PC-9 (cell line): ENCODE measurements at regions not wholly inside any gene's neighbourhood (a gene's known extent, or its start where the extent isn't known, plus 50 kb on each side); places are given as distances from the start of the nearest gene placed in this dataset.

Experiments
- BruUV-seq: library from RNA; stranded (reverse); fragments of 400-500 nt; replicated peaks from 2 replicates; lab custom pipeline; 2021; lab: Mats Ljungman, UMichigan
- CTCF ChIA-PET: fragments of 300-600 bp; sonication (Branson Sonifier 250); formaldehyde crosslinking; loops from one replicate; lab custom pipeline; 2022; ENCODE audit warnings: antibody characterized with exemption; lab: Charles Lee
- POLR2A ChIA-PET: fragments of 300-600 bp; sonication (Branson Sonifier 250); formaldehyde crosslinking; loops from one replicate; lab custom pipeline; 2022; ENCODE audit warnings: antibody characterized with exemption; ENCODE audit not compliant: unreplicated experiment; lab: Charles Lee
- DNase-seq, 2 experiments: peaks; one replicate each; pipeline versions ENCODE4 v3.0.0 to v3.0.0-alpha.2; 2015 to 2022; ENCODE audit warnings: mixed read lengths in 1 of 2
- H2AFZ ChIP-seq: fragments of 200-600 bp; sonication (generic); 2 replicates; pipeline ENCODE4 v1.8.1; 2017; ENCODE audit warnings: antibody characterized with exemption
- H3F3A ChIP-seq: fragments of 200-600 bp; sonication (generic); 2 replicates; pipeline ENCODE4 v1.8.1; 2017; ENCODE audit warnings: antibody characterized with exemption, mild to moderate bottlenecking, low read depth; ENCODE audit not compliant: insufficient read depth
- H3K27ac ChIP-seq: fragments of 200-600 bp; sonication (generic); 2 replicates; pipeline ENCODE4 v1.6.1; 2016; ENCODE audit warnings: mixed run types
- H3K27me3 ChIP-seq: fragments of 200-600 bp; sonication (generic); 2 replicates; pipeline ENCODE4 v1.6.1; 2016; ENCODE audit warnings: low read depth, mixed run types; ENCODE audit not compliant: insufficient read depth
- H3K36me3 ChIP-seq: fragments of 200-600 bp; sonication (generic); 2 replicates; pipeline ENCODE4 v1.6.1; 2016; ENCODE audit warnings: low read depth, mixed run types
- H3K4me1 ChIP-seq: fragments of 200-600 bp; sonication (generic); replicated peaks from 2 replicates; pipeline ENCODE4 v1.6.1; 2016; ENCODE audit warnings: mixed run types; ENCODE audit not compliant: insufficient read depth
- H3K4me2 ChIP-seq: fragments of 200-600 bp; sonication (generic); 2 replicates; pipeline ENCODE4 v1.6.1; 2017; ENCODE audit warnings: mixed run types
- H3K4me3 ChIP-seq: fragments of 200-600 bp; sonication (generic); 2 replicates; pipeline ENCODE4 v1.6.1; 2016; ENCODE audit warnings: mixed run types
- H3K79me2 ChIP-seq: fragments of 200-600 bp; sonication (generic); 2 replicates; pipeline ENCODE4 v1.6.1; 2017; ENCODE audit warnings: low read depth, mixed run types
- H3K9me2 ChIP-seq: fragments of 200-600 bp; sonication (generic); 2 replicates; pipeline ENCODE4 v1.8.1; 2017; ENCODE audit warnings: mild to moderate bottlenecking; ENCODE audit not compliant: insufficient read depth
- H3K9me3 ChIP-seq: fragments of 200-600 bp; sonication (generic); 2 replicates; pipeline ENCODE4 v1.8.1; 2016; ENCODE audit warnings: low read depth; ENCODE audit not compliant: insufficient read depth
- H4K20me1 ChIP-seq: fragments of 200-600 bp; sonication (generic); 2 replicates; pipeline ENCODE4 v1.8.1; 2017; ENCODE audit not compliant: insufficient read depth
- EZH2 ChIP-seq: fragments of 200-600 bp; sonication (generic); IDR thresholded peaks from 2 replicates; pipeline ENCODE4 v1.8.0; 2017; ENCODE audit warnings: antibody characterized with exemption, low read depth
- intact Hi-C: fragments of 100-400 bp; cut with micrococcal nuclease; formaldehyde crosslinking; loops from one replicate; pipeline ENCODE4 v1.10.0; 2022; ENCODE audit not compliant: unreplicated experiment
- TF ChIP-seq, protein P1 (sequence below): fragments of 200-600 bp; sonication (generic); conservative IDR thresholded peaks from 2 replicates; pipeline ENCODE4 v1.6.1; 2017; ENCODE audit warnings: mixed run types, antibody characterized with exemption, mild to moderate bottlenecking, moderate library complexity

DNA sequence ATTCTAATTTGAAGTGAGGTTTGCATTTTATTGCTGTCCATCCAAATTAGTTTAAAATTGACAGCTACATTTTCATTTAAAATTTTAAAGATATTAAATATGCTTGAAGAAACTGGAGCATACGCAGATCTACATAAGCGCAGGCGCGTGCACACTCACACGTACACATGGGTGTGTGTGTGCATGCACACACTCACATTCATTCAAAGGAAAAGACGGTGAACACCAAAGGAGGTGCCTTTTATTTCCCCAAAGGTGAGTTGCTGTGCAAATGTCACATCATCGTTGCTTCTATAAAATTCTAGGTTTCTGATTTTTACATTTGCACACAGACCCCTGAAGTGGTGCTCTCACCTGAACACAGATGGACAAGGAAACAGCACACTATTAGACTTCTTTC lies 194.2 kb downstream of the GRB14 start:
- Histone ChIP-seq H3K4me3 (no peak overlapping the region), H4K20me1 (no peaks in the 10 kb centered on the region), H3K9me3 (no peaks in the 10 kb centered on the region), H3K27me3 (no peaks in the 10 kb centered on the region), H3F3A (no peaks in the 10 kb centered on the region), H3K4me1 (no peaks in the 10 kb centered on the region), H3K36me3 (no peaks in the 10 kb centered on the region), H3K4me2 (no peak overlapping the region), H3K79me2 (no peaks in the 10 kb centered on the region), H3K9me2 (no peaks in the 10 kb centered on the region), H2AFZ (no peak overlapping the region), H3K27ac (no peak overlapping the region)
- no TSS peak for BruUV-seq
- ChIA-PET POLR2A (no interaction called here), CTCF (no interaction called here)
- intact Hi-C loops: loop anchor here (10.0 kb wide), 1 partner anchor 692 kb away; the partner anchor contains the start of gene FIGN
- TF ChIP-seq, protein P1, sequence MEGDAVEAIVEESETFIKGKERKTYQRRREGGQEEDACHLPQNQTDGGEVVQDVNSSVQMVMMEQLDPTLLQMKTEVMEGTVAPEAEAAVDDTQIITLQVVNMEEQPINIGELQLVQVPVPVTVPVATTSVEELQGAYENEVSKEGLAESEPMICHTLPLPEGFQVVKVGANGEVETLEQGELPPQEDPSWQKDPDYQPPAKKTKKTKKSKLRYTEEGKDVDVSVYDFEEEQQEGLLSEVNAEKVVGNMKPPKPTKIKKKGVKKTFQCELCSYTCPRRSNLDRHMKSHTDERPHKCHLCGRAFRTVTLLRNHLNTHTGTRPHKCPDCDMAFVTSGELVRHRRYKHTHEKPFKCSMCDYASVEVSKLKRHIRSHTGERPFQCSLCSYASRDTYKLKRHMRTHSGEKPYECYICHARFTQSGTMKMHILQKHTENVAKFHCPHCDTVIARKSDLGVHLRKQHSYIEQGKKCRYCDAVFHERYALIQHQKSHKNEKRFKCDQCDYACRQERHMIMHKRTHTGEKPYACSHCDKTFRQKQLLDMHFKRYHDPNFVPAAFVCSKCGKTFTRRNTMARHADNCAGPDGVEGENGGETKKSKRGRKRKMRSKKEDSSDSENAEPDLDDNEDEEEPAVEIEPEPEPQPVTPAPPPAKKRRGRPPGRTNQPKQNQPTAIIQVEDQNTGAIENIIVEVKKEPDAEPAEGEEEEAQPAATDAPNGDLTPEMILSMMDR: no peak
- TF ChIP-seq EZH2: no peak
- DNase-seq: no peak

DNA sequence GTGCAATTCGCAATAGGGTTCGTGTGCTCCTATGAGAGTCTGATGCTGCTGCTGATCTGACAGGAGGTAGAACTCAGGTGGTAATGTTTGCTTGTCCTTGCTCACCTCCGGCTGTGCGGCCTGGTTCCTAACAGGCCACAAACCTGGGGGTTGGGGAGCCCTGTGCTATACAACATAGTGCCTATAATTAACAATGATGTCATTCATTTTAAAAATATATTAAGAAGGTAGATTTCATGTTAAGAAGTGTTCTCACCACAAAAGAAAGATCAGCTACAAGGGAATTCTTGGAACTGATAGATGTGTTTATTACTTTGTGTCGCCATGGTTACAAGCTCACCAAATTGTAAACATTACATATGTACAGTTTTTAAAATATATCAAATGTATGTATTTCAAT lies 200.5 kb downstream of the GRB14 start:
- CTCF ChIA-PET: no interaction called here
- DNase-seq: no peak

DNA sequence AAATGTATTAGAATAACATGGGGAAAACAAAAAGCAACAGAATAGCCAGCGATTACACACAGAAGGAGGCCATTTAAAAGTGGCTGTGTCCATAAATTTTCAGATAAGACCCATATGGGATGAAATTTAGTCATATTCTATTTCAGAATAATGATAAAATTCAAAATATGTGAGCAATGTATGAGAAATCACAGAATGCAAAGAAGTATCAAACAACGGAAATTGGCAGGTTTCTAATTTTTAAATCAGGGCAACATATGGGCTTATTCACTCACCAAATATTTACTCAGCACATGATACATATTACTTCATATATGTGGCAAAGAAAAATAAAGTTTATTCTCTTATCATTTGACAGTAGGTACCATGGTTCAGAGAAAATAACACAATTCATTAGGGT lies 208.5 kb downstream of the GRB14 start:
- no peak for DNase-seq
- H3F3A ChIP-seq: no peaks in the 10 kb centered on the region
- no TSS peak for BruUV-seq
- intact Hi-C loops: no loop called here
- TF ChIP-seq EZH2: no peak
- TF ChIP-seq, protein P1: no peak
- no peak overlapping the region for H3K4me2 ChIP-seq
- ChIA-PET CTCF (no interaction called here), POLR2A (no interaction called here)
- no peak overlapping the region for H3K4me3 ChIP-seq
- H3K9me2 ChIP-seq: 0 out of 2 replicates have a peak, but pooled peaks cover 3% of the 10 kb centered on the region
- no peaks in the 10 kb centered on the region for H3K4me1 ChIP-seq
- H3K9me3 ChIP-seq: no peaks in the 10 kb centered on the region
- H3K27me3 ChIP-seq: no peaks in the 10 kb centered on the region
- H2AFZ ChIP-seq: no peak overlapping the region
- no peak overlapping the region for H3K27ac ChIP-seq
- no peaks in the 10 kb centered on the region for H4K20me1 ChIP-seq
- no peaks in the 10 kb centered on the region for H3K79me2 ChIP-seq
- no peaks in the 10 kb centered on the region for H3K36me3 ChIP-seq

More for the DNA sequence above, 200.5 kb downstream of the GRB14 start:
- Histone ChIP-seq H3F3A (no peaks in the 10 kb centered on the region), H2AFZ (no peak overlapping the region), H3K4me3 (no peak overlapping the region), H3K27me3 (no peaks in the 10 kb centered on the region), H3K27ac (no peak overlapping the region), H3K36me3 (no peaks in the 10 kb centered on the region), H3K79me2 (no peaks in the 10 kb centered on the region), H4K20me1 (no peaks in the 10 kb centered on the region), H3K9me3 (no peaks in the 10 kb centered on the region), H3K4me1 (no peaks in the 10 kb centered on the region), H3K9me2 (no peaks in the 10 kb centered on the region), H3K4me2 (no peak overlapping the region)
- BruUV-seq: no TSS peak
- no peak for TF ChIP-seq EZH2
- TF ChIP-seq, protein P1: no peak
- intact Hi-C loops: loop anchor here (10.0 kb wide), 1 partner anchor 686 kb away; the partner anchor contains the start of gene FIGN
- POLR2A ChIA-PET: interaction anchor here (0.6 kb wide), 1 partner anchor 37 kb away, joined by 11 read pairs; no protein-coding TSS in a partner anchor
